ENCODE measurements at regions not wholly inside any gene's neighbourhood (a gene's known extent, or its start where the extent isn't known, plus 50 kb on each side); places are given as distances from the start of the nearest gene placed in this dataset.

GRCh38 chr2:9092383-9093282, 89.1 kb upstream of the MBOAT2 start:
- H3K4me3 ChIP-seq (ENCODE audit: low read depth in 1 of 2, low read length in 2 of 2), result no peak overlapping the region
- H3K27ac ChIP-seq (ENCODE audit: low read length), result no peak overlapping the region
- H3K36me3 ChIP-seq (ENCODE audit: control insufficient read depth in 1 of 2, insufficient read depth in 2 of 2, low read length in 2 of 2), result no peaks in the 10 kb centered on the region
- H3K27me3 ChIP-seq (ENCODE audit: low read depth, low read length), result no peaks in the 10 kb centered on the region
- peaks cover 0 to 12% of the 10 kb centered on the region in 2 donors for H3K4me1 ChIP-seq (ENCODE audit: control insufficient read depth in 1 of 2, insufficient read depth in 2 of 2, low read length in 2 of 2)
- H3K9me3 ChIP-seq (ENCODE audit: control insufficient read depth in 1 of 2, low read length in 2 of 2), result no peaks in the 10 kb centered on the region

GRCh38 chr2:9091811-9092210, 88.3 kb upstream of the MBOAT2 start:
- Histone ChIP-seq H3K27me3 (ENCODE audit: low read depth, low read length) (no peaks in the 10 kb centered on the region), H3K4me3 (ENCODE audit: low read depth in 1 of 2, low read length in 2 of 2) (no peak overlapping the region), H3K9me3 (ENCODE audit: control insufficient read depth in 1 of 2, low read length in 2 of 2) (no peaks in the 10 kb centered on the region), H3K36me3 (ENCODE audit: control insufficient read depth in 1 of 2, insufficient read depth in 2 of 2, low read length in 2 of 2) (no peaks in the 10 kb centered on the region), H3K4me1 (ENCODE audit: control insufficient read depth in 1 of 2, insufficient read depth in 2 of 2, low read length in 2 of 2) (peaks cover 0 to 12% of the 10 kb centered on the region in 2 donors), H3K27ac (ENCODE audit: low read length) (no peak overlapping the region)

DNA sequence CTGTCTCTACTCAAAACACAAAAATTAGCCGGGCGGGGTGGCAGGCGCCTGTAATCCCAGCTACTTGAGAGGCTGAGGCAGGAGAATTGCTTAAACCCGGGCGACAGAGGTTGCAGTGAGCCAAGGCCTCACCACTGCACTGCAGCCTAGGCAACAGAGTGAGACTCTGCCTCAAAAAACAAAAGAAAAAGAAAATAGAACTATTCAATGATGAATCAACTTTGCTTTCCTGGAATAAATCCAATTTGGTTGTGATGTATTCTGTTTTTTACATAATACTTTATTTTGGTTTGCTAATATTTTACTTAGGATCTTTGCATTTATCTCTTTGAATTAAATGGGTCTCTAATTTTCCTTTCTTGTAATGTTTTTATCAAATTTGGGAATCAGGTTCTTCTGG, 86.3 kb upstream of the MBOAT2 start:
- Histone ChIP-seq H3K36me3 (ENCODE audit: control insufficient read depth in 1 of 2, insufficient read depth in 2 of 2, low read length in 2 of 2) (no peaks in the 10 kb centered on the region), H3K4me3 (ENCODE audit: low read depth in 1 of 2, low read length in 2 of 2) (no peak overlapping the region)

GRCh38 chr2:9087121-9087681, 83.7 kb upstream of the MBOAT2 start:
- H3K4me1 ChIP-seq (ENCODE audit: control insufficient read depth in 1 of 2, insufficient read depth in 2 of 2, low read length in 2 of 2), result no peaks in the 10 kb centered on the region
- no peaks in the 10 kb centered on the region for H3K27me3 ChIP-seq (ENCODE audit: low read depth, low read length)
- no peaks in the 10 kb centered on the region for H3K36me3 ChIP-seq (ENCODE audit: control insufficient read depth in 1 of 2, insufficient read depth in 2 of 2, low read length in 2 of 2)
- no peaks in the 10 kb centered on the region for H3K9me3 ChIP-seq (ENCODE audit: control insufficient read depth in 1 of 2, low read length in 2 of 2)
- no peak overlapping the region for H3K27ac ChIP-seq (ENCODE audit: low read length)
- H3K4me3 ChIP-seq (ENCODE audit: low read depth in 1 of 2, low read length in 2 of 2), result no peak overlapping the region

More for the DNA sequence above, 86.3 kb upstream of the MBOAT2 start:
- Histone ChIP-seq H3K9me3 (ENCODE audit: control insufficient read depth in 1 of 2, low read length in 2 of 2) (no peaks in the 10 kb centered on the region), H3K27me3 (ENCODE audit: low read depth, low read length) (no peaks in the 10 kb centered on the region), H3K27ac (ENCODE audit: low read length) (no peak overlapping the region), H3K4me1 (ENCODE audit: control insufficient read depth in 1 of 2, insufficient read depth in 2 of 2, low read length in 2 of 2) (no peaks in the 10 kb centered on the region)

- H3K4me3 ChIP-seq (ENCODE audit: low read depth in 1 of 2, low read length in 2 of 2), result no peak overlapping the region
- H3K9me3 ChIP-seq (ENCODE audit: control insufficient read depth in 1 of 2, low read length in 2 of 2), result no peaks in the 10 kb centered on the region
- no peak overlapping the region for H3K27ac ChIP-seq (ENCODE audit: low read length)
- no peaks in the 10 kb centered on the region for H3K36me3 ChIP-seq (ENCODE audit: control insufficient read depth in 1 of 2, insufficient read depth in 2 of 2, low read length in 2 of 2)
- H3K27me3 ChIP-seq (ENCODE audit: low read depth, low read length), result no peaks in the 10 kb centered on the region
- H3K4me1 ChIP-seq (ENCODE audit: control insufficient read depth in 1 of 2, insufficient read depth in 2 of 2, low read length in 2 of 2), result no peaks in the 10 kb centered on the region
These were observed 83.0 kb upstream of the MBOAT2 start for GRCh38 chr2:9086465-9086864.

DNA sequence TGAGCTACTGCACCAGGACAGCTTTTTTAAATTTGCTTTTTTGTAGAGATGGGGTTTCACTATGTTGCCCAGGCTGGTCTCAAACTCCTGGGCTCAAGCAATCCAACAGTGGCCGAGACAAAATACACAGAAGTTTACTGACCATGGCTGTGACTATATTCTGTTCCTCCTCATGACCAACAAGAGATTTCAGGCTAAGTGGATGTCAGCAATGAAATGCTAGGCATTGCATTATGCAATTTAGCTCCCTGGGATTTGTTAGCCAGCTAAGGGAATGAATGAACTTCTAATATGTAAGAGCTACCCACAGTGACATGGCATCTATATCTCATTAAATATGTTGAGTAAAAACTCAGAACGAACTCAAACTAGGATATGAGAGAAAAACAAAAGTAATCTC, 81.9 kb upstream of the MBOAT2 start:
- no peaks in the 10 kb centered on the region for H3K4me1 ChIP-seq (ENCODE audit: control insufficient read depth in 1 of 2, insufficient read depth in 2 of 2, low read length in 2 of 2)
- no peak overlapping the region for H3K4me3 ChIP-seq (ENCODE audit: low read depth in 1 of 2, low read length in 2 of 2)
- no peak overlapping the region for H3K27ac ChIP-seq (ENCODE audit: low read length)
- H3K27me3 ChIP-seq (ENCODE audit: low read depth, low read length), result no peaks in the 10 kb centered on the region
- no peaks in the 10 kb centered on the region for H3K9me3 ChIP-seq (ENCODE audit: control insufficient read depth in 1 of 2, low read length in 2 of 2)
- H3K36me3 ChIP-seq (ENCODE audit: control insufficient read depth in 1 of 2, insufficient read depth in 2 of 2, low read length in 2 of 2), result no peaks in the 10 kb centered on the region

DNA sequence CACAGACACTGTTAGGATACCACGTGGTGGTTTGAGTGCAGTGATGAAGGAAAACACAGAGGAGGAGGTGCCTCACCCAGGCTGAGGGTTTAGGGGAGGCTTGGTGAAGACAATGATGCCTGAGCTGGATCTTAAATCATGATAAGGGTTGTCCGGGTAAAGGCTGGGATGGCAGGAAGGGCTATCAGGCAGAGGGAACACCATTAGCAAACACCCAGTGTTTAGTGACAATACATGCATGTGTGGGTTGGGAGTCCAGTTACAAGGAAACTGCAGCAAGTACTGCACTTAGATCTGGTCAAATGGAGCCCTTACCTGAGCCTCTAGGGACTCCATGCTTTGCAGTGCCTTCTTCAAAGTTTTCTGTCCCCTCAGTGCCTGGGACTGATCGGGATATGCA, 79.8 kb upstream of the MBOAT2 start:
- H3K4me1 ChIP-seq (ENCODE audit: control insufficient read depth in 1 of 2, insufficient read depth in 2 of 2, low read length in 2 of 2), result no peaks in the 10 kb centered on the region
- H3K36me3 ChIP-seq (ENCODE audit: control insufficient read depth in 1 of 2, insufficient read depth in 2 of 2, low read length in 2 of 2), result no peaks in the 10 kb centered on the region
- H3K27ac ChIP-seq (ENCODE audit: low read length), result no peak overlapping the region
- H3K4me3 ChIP-seq (ENCODE audit: low read depth in 1 of 2, low read length in 2 of 2), result no peak overlapping the region
- H3K27me3 ChIP-seq (ENCODE audit: low read depth, low read length), result no peaks in the 10 kb centered on the region
- H3K9me3 ChIP-seq (ENCODE audit: control insufficient read depth in 1 of 2, low read length in 2 of 2), result no peaks in the 10 kb centered on the region

GRCh38 chr2:9082158-9082557, 78.7 kb upstream of the MBOAT2 start:
- Histone ChIP-seq H3K4me3 (ENCODE audit: low read depth in 1 of 2, low read length in 2 of 2) (no peak overlapping the region), H3K27ac (ENCODE audit: low read length) (no peak overlapping the region), H3K9me3 (ENCODE audit: control insufficient read depth in 1 of 2, low read length in 2 of 2) (no peaks in the 10 kb centered on the region), H3K4me1 (ENCODE audit: control insufficient read depth in 1 of 2, insufficient read depth in 2 of 2, low read length in 2 of 2) (no peaks in the 10 kb centered on the region), H3K36me3 (ENCODE audit: control insufficient read depth in 1 of 2, insufficient read depth in 2 of 2, low read length in 2 of 2) (no peaks in the 10 kb centered on the region), H3K27me3 (ENCODE audit: low read depth, low read length) (no peaks in the 10 kb centered on the region)

DNA sequence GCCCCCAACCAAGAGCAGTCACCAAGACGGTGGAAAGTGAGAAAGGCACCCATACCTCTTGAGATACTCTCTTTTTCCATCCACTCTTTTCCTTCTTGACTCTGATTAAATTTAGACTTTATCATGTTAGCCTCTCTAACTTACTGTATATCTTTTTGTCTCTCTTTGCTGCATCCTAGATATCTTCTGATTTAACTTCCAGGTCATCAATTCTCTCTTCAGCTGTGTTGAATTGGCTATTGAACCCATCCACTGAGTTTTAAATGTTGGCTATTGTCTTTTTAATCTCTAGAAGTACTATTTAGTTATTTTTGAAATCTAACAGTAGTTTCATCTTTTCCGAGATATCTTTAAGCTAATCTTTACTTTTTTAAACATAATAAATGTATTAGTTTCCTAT, 78.3 kb upstream of the MBOAT2 start:
- Histone ChIP-seq H3K4me3 (ENCODE audit: low read depth in 1 of 2, low read length in 2 of 2) (no peak overlapping the region), H3K4me1 (ENCODE audit: control insufficient read depth in 1 of 2, insufficient read depth in 2 of 2, low read length in 2 of 2) (no peaks in the 10 kb centered on the region), H3K36me3 (ENCODE audit: control insufficient read depth in 1 of 2, insufficient read depth in 2 of 2, low read length in 2 of 2) (no peaks in the 10 kb centered on the region)

DNA sequence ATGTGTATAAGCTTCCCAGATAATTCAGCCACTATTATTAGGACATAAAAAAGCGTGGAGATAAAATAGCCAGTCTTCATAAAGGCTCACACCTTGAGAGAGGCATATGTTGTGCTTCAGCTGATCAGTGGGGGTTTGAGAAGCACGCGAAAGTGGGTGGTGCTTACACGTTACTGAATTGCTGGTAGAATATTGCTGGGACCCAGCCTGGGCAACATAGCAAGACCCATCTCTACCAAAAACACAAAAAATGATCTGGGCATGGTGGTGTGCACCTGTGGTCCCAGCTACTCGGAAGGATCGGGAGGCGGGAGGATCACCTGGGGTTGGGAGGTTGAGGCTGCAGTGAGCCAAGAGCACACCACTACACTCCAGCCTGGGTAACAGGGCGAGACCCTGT, 74.9 kb upstream of the MBOAT2 start:
- Histone ChIP-seq H3K9me3 (ENCODE audit: control insufficient read depth in 1 of 2, low read length in 2 of 2) (no peaks in the 10 kb centered on the region), H3K36me3 (ENCODE audit: control insufficient read depth in 1 of 2, insufficient read depth in 2 of 2, low read length in 2 of 2) (no peaks in the 10 kb centered on the region), H3K27ac (ENCODE audit: low read length) (no peak overlapping the region)

More for the DNA sequence above, 78.3 kb upstream of the MBOAT2 start:
- H3K9me3 ChIP-seq (ENCODE audit: control insufficient read depth in 1 of 2, low read length in 2 of 2), result no peaks in the 10 kb centered on the region
- no peaks in the 10 kb centered on the region for H3K27me3 ChIP-seq (ENCODE audit: low read depth, low read length)
- H3K27ac ChIP-seq (ENCODE audit: low read length), result no peak overlapping the region

GRCh38 chr2:9077691-9078090, 74.2 kb upstream of the MBOAT2 start:
- Histone ChIP-seq H3K4me1 (ENCODE audit: control insufficient read depth in 1 of 2, insufficient read depth in 2 of 2, low read length in 2 of 2) (no peaks in the 10 kb centered on the region), H3K4me3 (ENCODE audit: low read depth in 1 of 2, low read length in 2 of 2) (no peak overlapping the region), H3K27me3 (ENCODE audit: low read depth, low read length) (no peaks in the 10 kb centered on the region), H3K27ac (ENCODE audit: low read length) (no peak overlapping the region), H3K36me3 (ENCODE audit: control insufficient read depth in 1 of 2, insufficient read depth in 2 of 2, low read length in 2 of 2) (no peaks in the 10 kb centered on the region), H3K9me3 (ENCODE audit: control insufficient read depth in 1 of 2, low read length in 2 of 2) (no peaks in the 10 kb centered on the region)

More for the DNA sequence above, 74.9 kb upstream of the MBOAT2 start:
- Histone ChIP-seq H3K27me3 (ENCODE audit: low read depth, low read length) (no peaks in the 10 kb centered on the region), H3K4me1 (ENCODE audit: control insufficient read depth in 1 of 2, insufficient read depth in 2 of 2, low read length in 2 of 2) (no peaks in the 10 kb centered on the region), H3K4me3 (ENCODE audit: low read depth in 1 of 2, low read length in 2 of 2) (no peak overlapping the region)

Data from muscle layer of duodenum (tissue), 2 donors.